ENCODE measurements at regions not wholly inside any gene's neighbourhood (a gene's known extent, or its start where the extent isn't known, plus 50 kb on each side); places are given as distances from the start of the nearest gene placed in this dataset.

- TF ChIP-seq, protein P1, sequence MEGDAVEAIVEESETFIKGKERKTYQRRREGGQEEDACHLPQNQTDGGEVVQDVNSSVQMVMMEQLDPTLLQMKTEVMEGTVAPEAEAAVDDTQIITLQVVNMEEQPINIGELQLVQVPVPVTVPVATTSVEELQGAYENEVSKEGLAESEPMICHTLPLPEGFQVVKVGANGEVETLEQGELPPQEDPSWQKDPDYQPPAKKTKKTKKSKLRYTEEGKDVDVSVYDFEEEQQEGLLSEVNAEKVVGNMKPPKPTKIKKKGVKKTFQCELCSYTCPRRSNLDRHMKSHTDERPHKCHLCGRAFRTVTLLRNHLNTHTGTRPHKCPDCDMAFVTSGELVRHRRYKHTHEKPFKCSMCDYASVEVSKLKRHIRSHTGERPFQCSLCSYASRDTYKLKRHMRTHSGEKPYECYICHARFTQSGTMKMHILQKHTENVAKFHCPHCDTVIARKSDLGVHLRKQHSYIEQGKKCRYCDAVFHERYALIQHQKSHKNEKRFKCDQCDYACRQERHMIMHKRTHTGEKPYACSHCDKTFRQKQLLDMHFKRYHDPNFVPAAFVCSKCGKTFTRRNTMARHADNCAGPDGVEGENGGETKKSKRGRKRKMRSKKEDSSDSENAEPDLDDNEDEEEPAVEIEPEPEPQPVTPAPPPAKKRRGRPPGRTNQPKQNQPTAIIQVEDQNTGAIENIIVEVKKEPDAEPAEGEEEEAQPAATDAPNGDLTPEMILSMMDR (IDR thresholded peaks at IDR 0.05; ENCODE audit: low read depth, low read length), result no peak
- TF ChIP-seq EZH2phosphoT487 (IDR thresholded peaks at IDR 0.05; ENCODE audit: low read depth), result no peak
Measured at GRCh38 chr5:30331534-30331933, 862.0 kb upstream of the CDH6 start.

Measured in OCI-LY3 (cell line).